ENCODE measurements at regions not wholly inside any gene's neighbourhood (a gene's known extent, or its start where the extent isn't known, plus 50 kb on each side); places are given as distances from the start of the nearest gene placed in this dataset.

DNA sequence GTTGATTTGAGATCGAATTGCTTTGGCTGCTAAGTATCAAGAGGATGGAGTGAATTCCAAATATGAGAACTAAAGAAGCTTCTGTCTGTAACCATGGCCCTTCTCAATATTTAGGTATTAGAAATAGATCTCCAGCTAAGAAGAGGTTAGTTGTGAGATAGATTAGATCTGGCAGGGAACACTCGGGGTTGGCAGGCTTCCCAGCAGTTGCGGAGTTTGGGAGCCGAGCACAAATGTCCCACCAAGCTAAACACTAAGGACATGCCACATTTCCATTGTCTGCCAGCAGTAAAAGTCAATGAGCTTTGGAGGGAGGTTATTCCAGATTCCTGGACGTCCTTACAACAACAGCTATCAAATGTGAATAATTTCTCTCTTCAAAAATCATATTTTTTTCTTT lies 85.8 kb downstream of the TAF11L14 start:
- Histone ChIP-seq H3K4me3 (no peak overlapping the region), H3K36me3 (no peaks in the 10 kb centered on the region), H3K27ac (no peak overlapping the region), H3K27me3 (no peaks in the 10 kb centered on the region), H3K4me2 (no peak overlapping the region), H4K20me1 (no peaks in the 10 kb centered on the region), H3K4me1 (no peaks in the 10 kb centered on the region), H3K9ac (no peak overlapping the region), H3K9me3 (peaks cover 4% of the 10 kb centered on the region; the same call in 1 of the 2 replicates)
- TF ChIP-seq Cebpa-rat (IDR thresholded peaks at IDR 0.05) = no peak

GRCh38 chr5:17723876-17724275 lies 89.6 kb downstream of the TAF11L14 start:
- Histone ChIP-seq H3K27me3 (no peaks in the 10 kb centered on the region), H3K9me3 (peaks cover 4% of the 10 kb centered on the region; the same call in 1 of the 2 replicates), H3K4me1 (no peaks in the 10 kb centered on the region), H4K20me1 (no peaks in the 10 kb centered on the region), H3K4me2 (no peak overlapping the region), H3K4me3 (no peak overlapping the region), H3K36me3 (no peaks in the 10 kb centered on the region), H3K27ac (no peak overlapping the region), H3K9ac (no peak overlapping the region)
- TF ChIP-seq Cebpa-rat (IDR thresholded peaks at IDR 0.05) = no peak

DNA sequence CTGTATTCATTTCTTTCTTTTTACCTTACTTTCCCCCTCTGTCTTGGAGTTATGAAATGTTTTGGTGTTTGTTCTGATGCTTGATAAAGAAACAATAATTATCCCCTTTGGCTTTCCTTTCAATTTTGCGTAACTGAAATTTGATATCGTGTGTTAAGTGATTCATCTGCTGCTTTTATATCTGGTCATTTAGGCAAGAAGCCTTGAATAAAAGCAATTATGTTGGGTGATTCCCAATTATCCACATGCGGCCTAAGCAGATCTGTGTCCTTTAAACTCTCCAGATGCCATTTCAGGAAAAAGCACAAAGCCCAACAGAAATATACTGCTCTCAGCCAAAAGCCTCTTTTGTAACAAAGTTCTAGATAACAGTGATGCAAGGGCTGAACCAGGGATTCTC lies 92.8 kb downstream of the TAF11L14 start:
- no peak overlapping the region for H3K4me2 ChIP-seq

DNA sequence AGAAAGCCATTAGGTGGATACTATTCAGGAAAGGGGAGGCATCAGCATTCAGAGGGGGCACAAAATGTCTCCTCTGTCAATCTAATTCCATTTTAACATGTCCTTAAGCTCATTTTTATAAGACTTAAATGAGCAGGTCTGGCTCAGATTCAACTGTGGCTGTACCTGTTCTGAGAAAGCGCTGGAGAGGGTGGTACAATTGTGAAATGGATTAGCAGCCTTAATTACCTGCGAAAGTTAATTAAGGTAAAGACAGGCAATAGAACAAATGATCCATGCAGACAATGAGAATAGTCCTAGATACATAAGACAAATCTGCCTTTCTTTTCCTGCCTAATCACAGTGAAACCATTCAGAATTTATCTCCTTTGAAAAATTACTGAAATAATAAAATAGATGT lies 96.2 kb downstream of the TAF11L14 start:
- H3K27me3 ChIP-seq = no peaks in the 10 kb centered on the region
- no peak overlapping the region for H3K4me2 ChIP-seq
- no peaks in the 10 kb centered on the region for H3K4me1 ChIP-seq
- H3K36me3 ChIP-seq = no peaks in the 10 kb centered on the region
- H3K9ac ChIP-seq = no peak overlapping the region
- H3K4me3 ChIP-seq = no peak overlapping the region
- H3K27ac ChIP-seq = no peak overlapping the region
- H3K9me3 ChIP-seq = no peaks in the 10 kb centered on the region
- no peak for TF ChIP-seq Cebpa-rat (IDR thresholded peaks at IDR 0.05)
- H4K20me1 ChIP-seq = no peaks in the 10 kb centered on the region

More for the DNA sequence above, 92.8 kb downstream of the TAF11L14 start:
- Histone ChIP-seq H3K4me1 (no peaks in the 10 kb centered on the region), H3K27me3 (no peaks in the 10 kb centered on the region), H3K9me3 (no peaks in the 10 kb centered on the region), H3K27ac (no peak overlapping the region), H3K9ac (no peak overlapping the region), H3K4me3 (no peak overlapping the region), H4K20me1 (no peaks in the 10 kb centered on the region), H3K36me3 (no peaks in the 10 kb centered on the region)
- no peak for TF ChIP-seq Cebpa-rat (IDR thresholded peaks at IDR 0.05)

DNA sequence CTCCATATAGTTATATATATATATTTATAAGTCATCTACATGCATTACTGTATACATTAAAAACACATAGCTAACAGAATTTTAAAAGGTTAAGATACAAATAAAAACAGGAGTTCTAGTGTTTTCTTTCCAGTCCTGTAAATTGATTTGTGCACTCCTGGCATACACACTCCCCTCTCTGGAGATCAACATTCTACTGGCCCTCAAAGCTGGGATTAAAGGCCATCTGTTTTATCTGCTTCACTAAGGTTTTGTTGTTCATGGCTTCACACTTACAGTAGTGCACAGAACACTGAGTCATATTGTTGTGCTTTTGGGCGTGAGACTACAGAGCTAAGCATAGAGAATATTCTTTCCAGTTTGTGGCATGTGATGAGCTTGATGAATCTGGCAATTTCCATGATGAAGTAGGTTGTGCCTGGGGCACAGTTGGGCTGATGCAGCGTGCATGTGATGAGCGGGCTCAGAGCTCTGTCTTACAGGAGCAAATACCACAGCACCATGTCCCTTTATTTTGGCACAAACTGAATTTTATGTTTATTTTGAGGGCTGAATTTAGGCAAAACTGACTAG lies 98.2 kb downstream of the TAF11L14 start:
- H4K20me1 ChIP-seq = no peaks in the 10 kb centered on the region
- TF ChIP-seq Cebpa-rat (IDR thresholded peaks at IDR 0.05) = no peak
- H3K4me1 ChIP-seq = no peaks in the 10 kb centered on the region
- no peak overlapping the region for H3K4me3 ChIP-seq
- no peaks in the 10 kb centered on the region for H3K27me3 ChIP-seq
- no peak overlapping the region for H3K4me2 ChIP-seq
- H3K27ac ChIP-seq = no peak overlapping the region
- no peaks in the 10 kb centered on the region for H3K36me3 ChIP-seq
- no peak overlapping the region for H3K9ac ChIP-seq
- H3K9me3 ChIP-seq = no peaks in the 10 kb centered on the region

DNA sequence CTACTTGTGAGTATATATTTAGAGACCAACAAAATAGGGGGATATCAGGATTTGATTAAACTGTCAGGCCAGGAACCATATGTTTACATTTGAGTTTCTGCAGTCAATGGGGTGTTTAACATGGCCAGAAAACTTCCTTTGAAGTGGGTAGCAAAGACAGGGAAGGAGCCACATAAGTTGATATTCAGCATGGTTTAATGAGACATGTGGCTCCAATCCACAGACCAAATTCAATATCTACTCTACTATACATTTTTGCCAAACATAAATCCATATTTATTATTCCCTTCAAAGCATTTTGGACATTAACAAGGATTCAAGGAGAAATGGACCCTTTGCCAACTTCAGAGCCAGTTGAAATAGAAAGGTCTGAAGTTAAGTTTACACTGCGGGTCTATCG lies 99.8 kb downstream of the TAF11L14 start:
- no peak overlapping the region for H3K27ac ChIP-seq
- H3K9me3 ChIP-seq = no peaks in the 10 kb centered on the region

DNA sequence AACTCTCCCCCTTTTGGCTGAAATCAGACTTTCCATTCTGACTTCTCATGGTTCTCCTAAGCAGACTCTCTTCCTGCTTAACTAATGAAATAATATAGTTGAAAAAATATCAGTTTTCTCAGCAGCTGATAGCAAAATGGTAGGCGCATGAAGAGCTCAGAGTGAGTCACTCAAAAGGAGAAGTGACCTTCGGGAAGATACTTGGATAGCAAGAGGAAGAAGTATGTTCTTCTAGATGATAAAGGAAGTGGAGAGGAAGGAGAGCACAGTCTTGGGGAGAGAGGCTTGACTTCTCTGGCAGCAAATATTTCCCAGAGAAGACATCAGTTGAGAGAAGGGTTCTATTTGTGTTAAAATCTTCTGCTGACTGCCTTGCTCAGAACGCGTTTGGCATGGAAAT lies 101.5 kb downstream of the TAF11L14 start:
- Histone ChIP-seq H3K4me2 (no peak overlapping the region), H3K27ac (no peak overlapping the region), H3K4me3 (no peak overlapping the region), H3K4me1 (no peaks in the 10 kb centered on the region), H3K9me3 (no peaks in the 10 kb centered on the region), H4K20me1 (no peaks in the 10 kb centered on the region), H3K36me3 (no peaks in the 10 kb centered on the region), H3K9ac (no peak overlapping the region), H3K27me3 (no peaks in the 10 kb centered on the region)
- TF ChIP-seq Cebpa-rat (IDR thresholded peaks at IDR 0.05) = no peak

More for the DNA sequence above, 99.8 kb downstream of the TAF11L14 start:
- no peak overlapping the region for H3K4me3 ChIP-seq
- H3K9ac ChIP-seq = no peak overlapping the region
- H4K20me1 ChIP-seq = no peaks in the 10 kb centered on the region
- H3K27me3 ChIP-seq = no peaks in the 10 kb centered on the region
- TF ChIP-seq Cebpa-rat (IDR thresholded peaks at IDR 0.05) = no peak
- no peak overlapping the region for H3K4me2 ChIP-seq
- no peaks in the 10 kb centered on the region for H3K36me3 ChIP-seq
- no peaks in the 10 kb centered on the region for H3K4me1 ChIP-seq

DNA sequence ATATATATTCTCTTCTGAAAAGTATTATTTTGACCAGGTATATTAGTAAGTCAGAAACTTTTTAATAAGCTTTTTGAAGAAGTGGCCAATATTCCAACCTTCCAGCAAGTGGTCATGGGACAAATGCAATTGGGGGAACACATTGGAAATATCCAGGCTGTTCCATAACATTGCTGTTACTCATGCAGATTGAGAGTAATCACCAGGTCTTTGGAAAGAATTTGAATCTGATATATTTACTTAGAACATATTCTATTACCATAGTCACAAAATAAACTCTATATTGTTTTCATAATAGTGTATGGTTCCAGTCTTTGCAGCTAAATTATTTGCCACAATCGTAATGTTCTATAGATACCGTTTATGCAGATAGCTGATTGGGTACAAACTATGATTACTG lies 102.8 kb downstream of the TAF11L14 start:
- no peak overlapping the region for H3K27ac ChIP-seq
- H4K20me1 ChIP-seq = no peaks in the 10 kb centered on the region
- no peaks in the 10 kb centered on the region for H3K9me3 ChIP-seq
- no peak for TF ChIP-seq Cebpa-rat (IDR thresholded peaks at IDR 0.05)
- no peaks in the 10 kb centered on the region for H3K4me1 ChIP-seq
- H3K27me3 ChIP-seq = no peaks in the 10 kb centered on the region
- no peak overlapping the region for H3K9ac ChIP-seq
- H3K36me3 ChIP-seq = no peaks in the 10 kb centered on the region
- no peak overlapping the region for H3K4me2 ChIP-seq
- H3K4me3 ChIP-seq = no peak overlapping the region

- Histone ChIP-seq H3K9me3 (no peaks in the 10 kb centered on the region), H3K9ac (no peak overlapping the region)
- no peak for TF ChIP-seq Cebpa-rat (IDR thresholded peaks at IDR 0.05)
These were observed 104.2 kb downstream of the TAF11L14 start for GRCh38 chr5:17738446-17738845.

GRCh38 chr5:17743580-17744435 lies 109.5 kb downstream of the TAF11L14 start:
- no peaks in the 10 kb centered on the region for H4K20me1 ChIP-seq
- H3K4me1 ChIP-seq = no peaks in the 10 kb centered on the region
- H3K4me3 ChIP-seq = no peak overlapping the region
- no peak overlapping the region for H3K4me2 ChIP-seq
- no peaks in the 10 kb centered on the region for H3K36me3 ChIP-seq
- H3K9me3 ChIP-seq = no peaks in the 10 kb centered on the region
- H3K27me3 ChIP-seq = no peaks in the 10 kb centered on the region
- H3K9ac ChIP-seq = no peak overlapping the region
- no peak overlapping the region for H3K27ac ChIP-seq
- no peak for TF ChIP-seq Cebpa-rat (IDR thresholded peaks at IDR 0.05)

More at GRCh38 chr5:17738446-17738845, 104.2 kb downstream of the TAF11L14 start:
- Histone ChIP-seq H3K4me2 (no peak overlapping the region), H3K4me3 (no peak overlapping the region), H3K27ac (no peak overlapping the region), H4K20me1 (no peaks in the 10 kb centered on the region), H3K27me3 (no peaks in the 10 kb centered on the region), H3K4me1 (no peaks in the 10 kb centered on the region), H3K36me3 (no peaks in the 10 kb centered on the region)

All from BLaER1 (cell line).